ENCODE measurements at regions not wholly inside any gene's neighbourhood (a gene's known extent, or its start where the extent isn't known, plus 50 kb on each side); places are given as distances from the start of the nearest gene placed in this dataset.
"Not testable (repeated sequence)": the region's sequence is repeated elsewhere in the genome, so short reads cannot be mapped to it uniquely, and the experiment has no call there.

- no peak for DNase-seq
These were observed 362.4 kb upstream of the RIOK2 start for GRCh38 chr5:97545446-97545845.

DNA sequence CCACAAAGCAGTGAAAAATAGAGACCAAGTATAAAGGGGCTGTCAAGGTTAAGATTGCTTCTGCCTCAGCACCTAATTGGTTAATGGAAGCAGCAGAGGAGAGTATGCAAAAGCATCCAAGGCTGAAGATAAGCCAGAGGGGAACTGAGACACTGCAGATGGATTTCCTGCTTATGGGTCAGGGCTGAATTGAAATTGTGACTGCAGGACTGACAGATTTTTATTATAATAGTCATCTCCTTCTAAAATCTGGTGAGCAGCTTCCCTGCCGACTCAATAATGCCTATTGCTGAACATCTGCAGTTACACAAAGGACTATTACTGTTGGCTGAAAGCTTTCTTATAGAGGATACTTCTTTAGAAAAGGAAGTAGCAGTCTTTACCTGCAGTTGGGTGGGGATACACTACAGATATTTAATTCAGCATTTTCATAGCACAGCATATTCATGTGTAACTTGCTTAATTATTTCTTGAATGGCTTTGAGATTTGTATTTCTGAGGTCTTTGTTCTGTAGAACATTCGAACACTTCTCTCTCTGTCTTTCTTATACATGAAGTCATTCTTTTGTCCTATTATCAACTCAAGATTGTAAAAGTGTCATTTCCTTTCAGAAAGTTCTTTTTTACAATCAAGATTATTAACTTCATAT lies 363.0 kb upstream of the RIOK2 start:
- peak; percentile 26 for DNase-seq

DNA sequence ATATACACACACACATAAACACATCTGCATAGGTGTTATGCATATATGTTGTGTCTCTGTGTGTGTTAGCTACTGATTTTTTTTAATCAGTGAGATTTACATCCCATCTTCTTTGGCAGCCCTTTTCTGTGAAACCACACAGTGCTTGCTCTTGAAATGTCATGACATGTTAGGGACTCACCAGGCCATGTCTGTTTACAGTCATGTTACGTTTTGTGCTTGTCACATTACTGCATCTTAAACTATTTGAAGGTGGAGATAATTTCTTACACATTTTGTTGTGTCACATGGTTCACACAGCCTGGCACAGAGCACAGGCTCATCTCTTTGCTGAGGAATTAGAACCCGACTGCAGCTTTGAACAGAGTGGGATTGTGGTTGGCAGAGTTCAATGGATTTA lies 364.4 kb upstream of the RIOK2 start:
- DNase-seq: no peak

DNA sequence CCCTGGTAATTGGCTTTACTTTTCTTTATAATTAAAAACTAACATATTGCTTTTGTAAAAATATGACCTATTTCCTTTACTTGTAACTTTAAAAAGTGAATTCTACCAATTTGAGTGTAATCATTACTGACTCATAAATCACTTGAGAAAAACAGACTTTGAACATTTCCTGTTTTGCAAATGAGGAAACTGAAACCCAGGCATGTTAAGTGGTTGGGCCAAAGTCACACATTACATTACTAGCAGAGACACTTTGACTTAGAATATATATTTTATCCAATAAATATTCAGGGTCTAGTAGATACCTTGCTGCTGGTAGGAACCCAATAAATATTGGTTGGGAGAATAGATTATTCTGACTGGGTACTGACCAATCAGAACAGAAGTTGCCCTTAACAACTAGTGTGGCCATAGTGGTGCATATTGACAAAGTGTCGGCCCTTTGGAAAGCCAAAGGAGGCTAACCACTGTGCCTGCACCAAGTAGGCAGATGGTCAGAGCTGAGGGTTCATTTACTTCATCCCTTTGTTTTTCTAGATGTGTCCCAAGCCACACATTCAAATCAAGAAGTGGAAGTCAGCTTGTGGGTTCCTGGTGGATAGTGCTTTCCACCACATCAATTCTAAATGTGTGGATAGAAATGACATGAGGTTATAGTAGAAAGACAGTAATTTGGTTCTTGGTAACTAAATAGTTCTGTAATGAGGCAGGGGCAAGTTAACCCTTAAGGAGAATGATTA lies 365.1 kb upstream of the RIOK2 start:
- peak; percentile 91 for DNase-seq

DNA sequence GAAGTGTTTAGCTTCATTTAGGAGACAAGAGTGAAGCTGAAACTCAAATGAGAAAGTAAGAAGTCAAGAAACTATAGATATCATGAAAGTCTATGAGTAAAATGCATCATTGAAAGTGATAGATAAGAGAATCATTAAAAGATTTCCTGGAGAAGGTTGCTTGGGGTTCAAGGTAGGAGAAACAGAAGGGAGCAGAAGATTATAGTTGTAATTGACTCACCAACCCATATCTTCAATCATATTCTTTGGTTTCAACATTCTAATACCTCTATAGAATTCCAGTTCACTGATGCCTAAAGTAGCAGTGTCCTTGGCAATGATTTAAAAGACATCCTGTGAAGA lies 365.7 kb upstream of the RIOK2 start:
- no peak for DNase-seq

DNA sequence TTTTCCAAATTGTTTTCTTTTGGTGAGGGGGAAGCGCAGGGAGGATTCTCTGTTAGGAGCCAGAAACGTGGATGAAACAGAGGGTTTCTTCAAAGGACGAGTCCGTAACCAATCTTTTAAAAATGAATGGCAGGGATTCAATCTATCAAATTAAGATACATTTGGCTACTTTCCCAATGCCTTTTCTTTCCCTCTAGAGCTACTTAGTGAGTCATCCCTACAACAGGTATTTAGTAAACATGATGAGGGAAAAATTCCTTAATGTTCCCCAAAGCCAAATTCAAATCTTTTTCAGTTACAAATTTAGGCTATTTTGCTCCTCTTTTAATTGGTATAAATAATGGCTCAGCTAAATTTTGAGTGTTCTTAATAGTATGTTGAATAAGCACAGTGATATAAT lies 366.4 kb upstream of the RIOK2 start:
- no peak for DNase-seq

DNA sequence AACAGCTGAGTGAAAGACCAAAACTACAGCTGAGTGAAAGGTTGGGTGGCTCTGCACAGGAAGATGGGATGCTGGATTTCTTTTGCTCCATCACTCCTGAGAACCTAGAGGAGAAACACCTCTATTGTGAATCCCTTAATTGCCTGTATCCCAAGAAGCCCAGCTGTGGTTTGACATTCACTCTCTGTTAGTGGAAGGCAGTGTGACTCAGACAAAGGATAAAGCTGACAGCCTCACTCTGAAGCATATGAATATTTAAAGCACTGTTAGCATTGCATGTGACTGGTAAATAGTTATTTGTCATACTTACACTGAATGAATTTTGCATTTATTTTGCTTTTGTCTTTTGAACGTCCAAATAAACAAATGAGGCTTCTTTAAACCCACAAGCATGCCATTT lies 367.1 kb upstream of the RIOK2 start:
- no peak for DNase-seq

GRCh38 chr5:97550818-97551217 lies 367.8 kb upstream of the RIOK2 start:
- DNase-seq: no peak

GRCh38 chr5:97553604-97554452 lies 370.8 kb upstream of the RIOK2 start:
- DNase-seq: peak; percentile 49

- DNase-seq: no peak
These were observed 372.1 kb upstream of the RIOK2 start for GRCh38 chr5:97554977-97555643.

GRCh38 chr5:97555644-97555981 lies 372.6 kb upstream of the RIOK2 start:
- DNase-seq: no peak

DNA sequence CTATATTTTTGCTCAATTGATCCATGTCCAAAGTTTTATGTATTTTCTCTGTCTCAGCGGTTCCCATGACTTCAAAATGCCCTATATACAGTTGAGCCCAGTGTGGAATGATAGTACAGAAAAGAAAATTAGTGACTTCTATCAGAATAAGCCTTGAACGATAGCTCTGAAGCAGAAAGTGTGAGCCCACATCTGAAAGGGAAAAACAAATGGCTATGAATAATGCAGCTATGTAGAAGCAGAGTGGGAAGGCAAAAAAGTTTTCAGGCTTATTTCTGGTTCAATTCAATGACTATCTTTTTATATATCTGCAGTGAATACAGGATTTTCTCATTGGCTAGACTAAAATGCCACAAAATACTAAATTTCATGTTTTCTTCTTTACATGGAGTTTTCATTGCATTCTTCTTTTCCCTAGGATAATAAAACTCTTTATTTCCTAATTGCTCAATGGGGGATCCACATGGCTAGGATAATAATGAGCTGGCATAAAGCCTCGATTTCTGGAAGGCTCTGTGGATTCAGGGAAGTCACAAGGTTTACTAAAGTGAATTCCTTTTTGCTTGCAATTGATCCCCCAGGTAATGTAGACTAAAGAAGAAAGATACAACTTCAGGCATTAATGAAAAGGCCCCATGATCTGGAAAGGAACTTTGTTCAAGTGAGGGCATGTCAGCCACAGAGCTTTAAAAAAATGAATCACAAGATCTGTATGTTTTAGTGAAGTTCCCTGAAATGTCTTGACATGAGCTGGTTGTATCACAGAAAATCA lies 377.0 kb upstream of the RIOK2 start:
- DNase-seq: no peak

DNA sequence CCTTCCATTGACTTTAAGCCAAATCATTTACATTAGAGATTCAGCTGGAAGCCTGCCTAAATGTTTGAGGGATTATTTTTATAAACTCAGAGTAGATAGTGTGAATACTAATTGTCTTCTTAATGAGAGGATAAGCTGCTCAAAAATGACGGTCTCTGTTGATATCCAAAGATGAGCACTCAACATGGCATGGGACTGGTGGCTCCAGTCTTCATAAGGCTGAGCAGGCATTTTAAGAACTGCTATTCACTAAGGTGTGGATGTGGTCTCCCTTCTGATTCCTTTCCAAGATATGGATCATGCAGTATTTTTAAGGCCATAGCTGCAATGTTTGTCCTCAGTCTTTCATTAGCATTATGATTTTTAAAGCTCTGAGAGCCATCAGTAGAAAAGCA lies 377.5 kb upstream of the RIOK2 start:
- DNase-seq: no peak

DNA sequence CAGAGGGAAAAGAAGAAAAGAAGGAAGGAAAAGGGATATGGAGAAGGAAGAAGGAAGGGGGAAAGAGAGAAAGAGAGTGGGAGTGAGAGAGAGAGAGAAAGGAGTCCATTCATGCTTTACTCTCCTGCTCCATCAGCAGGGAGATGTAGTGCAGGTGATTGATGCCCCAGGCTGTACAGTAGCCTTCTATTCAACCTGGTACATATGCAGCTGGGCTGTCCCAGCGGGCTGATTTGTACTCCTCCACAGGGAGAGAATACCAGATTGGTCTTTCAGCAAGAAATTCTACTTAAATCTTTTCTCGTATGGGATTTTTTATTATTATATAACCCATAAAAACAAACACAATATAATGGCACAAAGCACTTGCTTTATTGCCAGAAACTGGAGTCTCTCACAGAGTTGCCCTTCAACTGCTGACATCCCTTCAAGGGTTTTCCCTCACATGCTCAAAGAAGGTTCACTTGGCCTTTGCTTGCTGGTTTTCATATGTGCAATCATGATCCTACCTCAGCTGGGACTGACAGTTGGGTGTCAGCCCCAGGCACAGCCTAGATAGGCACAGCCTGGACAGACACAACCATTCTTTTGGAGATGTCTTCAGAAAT lies 380.1 kb upstream of the RIOK2 start:
- no peak for DNase-seq

DNA sequence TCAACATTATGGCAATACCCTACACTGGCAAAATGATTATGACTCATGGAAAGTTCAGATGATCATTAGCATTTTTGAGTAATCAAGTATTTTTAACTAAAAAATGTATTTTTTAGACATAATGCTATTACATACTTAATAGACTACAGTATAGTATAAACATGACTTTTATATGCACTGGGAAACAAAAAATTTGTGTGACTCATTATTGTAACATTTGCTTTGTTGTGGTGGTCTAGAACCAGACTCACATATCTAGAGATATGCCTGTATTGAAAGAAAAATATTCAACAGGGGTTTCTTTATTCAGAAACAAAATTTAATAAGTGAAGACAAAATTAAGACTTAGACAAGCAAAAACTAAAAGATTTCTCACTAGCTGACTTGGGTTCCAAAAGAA lies 385.3 kb upstream of the RIOK2 start:
- DNase-seq: no peak

DNA sequence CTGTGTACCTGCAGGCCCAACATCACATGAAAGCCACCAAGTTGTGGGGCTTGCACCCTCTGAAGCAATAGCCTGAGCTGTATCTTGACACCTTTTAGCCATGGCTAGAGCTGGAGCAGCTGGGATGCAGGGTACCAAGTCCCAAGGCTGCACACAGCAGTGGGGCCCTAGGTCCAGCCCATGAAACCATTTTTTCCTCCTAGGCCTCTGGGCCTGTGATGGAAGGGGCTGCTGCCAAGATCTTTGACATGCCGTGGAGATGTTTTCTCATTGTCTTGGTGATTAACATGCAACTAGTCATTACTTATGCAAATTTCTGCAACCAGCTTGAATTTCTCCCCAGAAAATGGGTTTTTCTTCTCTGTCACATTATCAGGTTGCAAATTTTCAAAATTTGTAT lies 387.2 kb upstream of the RIOK2 start:
- no peak for DNase-seq

GRCh38 chr5:97575322-97575721 lies 392.3 kb upstream of the RIOK2 start:
- no peak for DNase-seq

GRCh38 chr5:97576956-97577355 lies 393.9 kb upstream of the RIOK2 start:
- no peak for DNase-seq

DNA sequence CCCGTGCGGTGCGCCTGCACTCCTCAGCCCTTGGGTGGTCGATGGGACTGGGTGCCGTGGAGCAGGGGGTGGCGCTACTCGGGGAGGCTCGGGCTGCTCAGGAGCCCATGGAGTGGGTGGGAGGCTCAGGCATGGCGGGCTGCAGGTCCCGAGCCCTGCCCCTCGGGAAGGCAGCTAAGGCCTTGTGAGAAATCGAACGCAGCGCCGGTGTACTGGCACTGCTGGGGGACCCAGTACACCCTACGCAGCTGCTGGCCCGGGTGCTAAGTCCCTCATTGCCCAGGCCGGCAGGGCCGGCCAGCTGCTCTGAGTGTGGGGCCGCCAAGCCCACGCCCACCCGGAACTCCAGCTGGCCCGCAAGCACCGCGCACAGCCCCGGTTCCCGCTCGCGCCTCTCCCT lies 396.9 kb upstream of the RIOK2 start:
- DNase-seq: not testable (repeated sequence)

DNA sequence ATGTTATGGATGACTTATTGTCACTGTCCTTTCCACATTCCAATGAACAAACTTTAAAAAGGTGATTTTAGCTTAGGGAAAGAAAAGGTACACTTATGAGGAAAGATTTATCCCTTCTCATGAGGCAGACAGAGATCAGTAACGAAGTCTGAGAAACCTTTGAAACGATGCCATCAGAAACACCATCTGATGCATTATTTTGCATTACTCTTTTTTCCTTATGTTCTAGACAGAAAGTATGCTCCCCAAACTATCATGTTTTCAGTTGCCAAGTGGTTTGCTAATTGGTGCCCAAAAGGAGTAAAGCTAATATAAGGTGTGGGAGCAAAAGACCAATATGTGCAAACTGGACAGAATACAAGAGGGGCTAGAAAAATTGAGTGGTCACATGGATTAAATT lies 397.7 kb upstream of the RIOK2 start:
- DNase-seq: no peak

- DNase-seq: no peak
These were observed 408.7 kb upstream of the RIOK2 start for GRCh38 chr5:97591781-97592180.

- no peak for DNase-seq
These were observed 417.4 kb upstream of the RIOK2 start for GRCh38 chr5:97600486-97600885.

All from MV-4-11 (cell line).